GM19372 (cell line): ENCODE measurements at regions not wholly inside any gene's neighbourhood (a gene's known extent, or its start where the extent isn't known, plus 50 kb on each side); places are given as distances from the start of the nearest gene placed in this dataset.
"Not testable (repeated sequence)": the region's sequence is repeated elsewhere in the genome, so short reads cannot be mapped to it uniquely, and the experiment has no call there.

Experiments used
- ATAC-seq: cut with Tn5 transposase; IDR thresholded peaks from one replicate; pipeline ENCODE4 v1.9.1; 2021; ENCODE audit warnings: mild to moderate bottlenecking, low read depth, moderate library complexity; ENCODE audit not compliant: unreplicated experiment

- ATAC-seq = no peak
Observed at GRCh38 chr3:35849496-35849895, 210.2 kb downstream of the ARPP21 start.

GRCh38 chr3:35849963-35850362 lies 210.6 kb downstream of the ARPP21 start:
- no peak for ATAC-seq

GRCh38 chr3:35857004-35857403 lies 217.7 kb downstream of the ARPP21 start:
- ATAC-seq = peak; percentile 74

GRCh38 chr3:35862057-35862456 lies 222.7 kb downstream of the ARPP21 start:
- ATAC-seq = no peak

- no peak for ATAC-seq
Observed at GRCh38 chr3:35864871-35865270, 225.5 kb downstream of the ARPP21 start.

DNA sequence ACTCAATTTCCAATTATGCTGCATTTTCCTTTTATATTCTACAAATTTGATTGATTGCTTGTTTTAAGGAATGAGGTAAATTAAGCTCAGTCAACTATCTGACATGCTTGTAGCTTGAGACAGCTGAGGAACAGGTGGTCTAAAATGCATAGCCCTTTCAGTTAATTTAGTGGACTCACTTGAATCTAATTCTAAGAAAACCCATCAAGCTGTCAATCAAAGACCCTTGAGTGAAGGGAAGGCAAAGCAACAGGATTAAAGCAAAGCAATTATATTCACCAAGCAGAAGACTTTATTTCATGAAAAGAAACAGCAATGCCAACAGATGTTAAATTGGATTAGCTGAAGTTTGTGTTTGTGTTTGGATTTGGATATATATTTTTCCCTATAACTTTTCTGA lies 228.5 kb downstream of the ARPP21 start:
- no peak for ATAC-seq

GRCh38 chr3:35871009-35871408 lies 231.7 kb downstream of the ARPP21 start:
- ATAC-seq = no peak

DNA sequence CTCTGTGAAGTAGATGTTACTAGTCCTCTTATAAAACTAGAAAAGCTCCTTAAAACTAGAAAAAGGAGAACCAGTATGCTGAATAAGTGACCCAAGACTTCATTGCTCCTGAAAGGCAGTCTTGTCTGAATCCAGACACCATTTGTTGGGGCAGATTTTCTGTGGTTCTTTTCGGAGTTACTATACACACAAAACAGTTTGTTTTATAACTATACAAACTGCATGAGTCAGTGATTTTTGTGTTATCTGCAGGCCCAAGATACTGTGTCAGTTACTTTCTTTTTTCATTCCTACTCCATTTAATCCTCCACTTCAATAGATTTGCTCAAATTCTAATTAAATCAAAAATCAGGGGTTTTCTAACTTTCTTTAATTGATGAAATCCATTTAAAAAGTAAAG lies 244.6 kb downstream of the ARPP21 start:
- no peak for ATAC-seq

DNA sequence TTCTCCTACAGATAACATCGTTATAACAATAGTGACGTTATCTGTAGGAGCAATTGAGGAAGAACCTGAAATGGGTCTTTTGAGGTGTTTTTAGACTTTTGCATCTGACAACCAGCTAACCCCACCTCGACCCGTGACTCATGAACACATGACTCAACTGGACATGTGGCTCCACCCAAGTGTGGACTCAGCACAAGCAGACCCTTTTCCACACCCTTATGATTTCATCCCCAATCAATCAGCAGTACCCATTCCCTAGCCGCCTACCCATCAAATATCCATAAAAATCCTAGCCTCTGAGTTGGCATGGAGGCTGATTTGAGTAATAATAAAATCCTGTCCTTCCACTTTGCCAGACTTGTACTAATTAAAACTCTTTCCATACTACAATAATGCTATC lies 255.4 kb downstream of the ARPP21 start:
- no peak for ATAC-seq

DNA sequence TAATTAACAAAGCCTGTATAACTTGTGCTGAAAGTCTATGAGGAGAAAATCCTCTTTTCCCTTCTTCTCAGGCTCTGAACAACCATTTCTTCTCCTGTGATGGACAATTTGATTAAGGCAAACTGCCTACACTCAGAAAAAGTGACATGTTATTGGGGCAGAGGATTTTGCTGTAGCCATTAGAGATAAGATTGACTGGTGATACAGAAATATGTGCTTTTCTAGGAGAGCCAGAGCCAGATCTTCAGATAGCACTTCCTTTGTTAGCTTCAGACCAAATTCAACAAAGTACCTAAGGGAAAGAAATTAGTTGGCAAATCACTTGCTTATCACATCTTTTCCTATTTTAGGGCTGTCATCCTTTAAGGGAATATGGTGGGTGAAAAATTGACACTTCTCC lies 259.9 kb downstream of the ARPP21 start:
- no peak for ATAC-seq

DNA sequence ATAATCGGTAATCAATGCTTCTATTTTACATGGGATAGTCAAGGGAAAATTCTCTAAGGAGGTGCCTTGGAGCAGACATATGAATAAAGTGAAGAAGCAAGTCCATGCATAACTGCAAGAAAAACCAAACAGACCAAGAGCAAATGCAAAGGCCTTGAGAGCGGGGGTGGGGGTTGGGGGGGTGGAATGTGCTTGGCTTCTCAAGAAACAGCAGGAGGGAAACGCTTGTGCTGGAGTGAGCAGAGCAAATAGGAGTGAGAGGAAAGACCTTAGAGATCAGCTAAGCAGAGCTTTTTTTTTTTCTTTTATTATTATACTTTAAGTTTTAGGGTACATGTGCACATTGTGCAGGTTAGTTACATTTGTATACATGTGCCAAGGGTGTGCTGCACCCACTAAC lies 260.8 kb downstream of the ARPP21 start:
- ATAC-seq = no peak

DNA sequence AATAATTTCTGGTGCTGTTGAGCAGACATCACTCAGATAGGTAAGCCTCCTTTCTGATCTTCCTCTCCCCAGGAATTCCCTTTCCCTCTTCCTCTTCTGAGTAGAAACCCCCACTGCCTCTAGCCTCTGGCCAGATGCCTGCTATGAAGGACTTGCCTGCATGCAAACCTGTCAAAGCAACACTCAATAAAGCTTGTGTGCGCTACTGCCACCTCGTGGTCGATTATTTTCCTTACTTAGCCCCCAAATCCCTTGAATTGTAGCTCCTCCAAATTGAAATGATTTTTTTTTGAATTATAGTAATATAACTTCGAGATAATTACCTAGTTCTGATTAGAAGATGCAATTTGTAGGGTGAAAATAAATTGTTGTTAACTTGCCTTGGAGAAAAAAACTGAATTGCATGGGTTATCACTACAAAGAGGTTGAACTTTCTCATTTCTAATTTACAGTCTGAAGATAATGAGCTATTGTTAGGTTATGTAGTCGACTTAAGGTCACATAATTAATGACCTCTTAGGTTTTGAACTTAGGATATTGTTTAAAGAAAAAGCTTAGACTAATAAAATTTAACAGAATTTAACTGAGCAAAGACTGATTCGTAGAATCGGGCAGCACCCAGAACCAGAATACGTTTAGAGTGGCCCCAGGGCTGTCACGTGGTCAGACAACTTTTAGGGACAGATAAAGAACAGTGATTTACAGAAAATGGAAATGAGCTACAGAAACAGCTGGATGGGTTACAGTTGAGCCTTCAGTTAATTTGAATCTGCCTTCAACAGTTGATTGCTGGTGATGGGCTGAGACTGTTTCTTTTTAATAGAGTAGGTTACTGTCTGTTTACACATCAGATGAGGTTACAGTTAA lies 269.3 kb downstream of the ARPP21 start:
- peak; percentile 80 for ATAC-seq

GRCh38 chr3:35919160-35919559 lies 279.8 kb downstream of the ARPP21 start:
- no peak for ATAC-seq

GRCh38 chr3:35921718-35922117 lies 282.4 kb downstream of the ARPP21 start:
- ATAC-seq = no peak

GRCh38 chr3:35924070-35924469 lies 284.7 kb downstream of the ARPP21 start:
- not testable (repeated sequence) for ATAC-seq

DNA sequence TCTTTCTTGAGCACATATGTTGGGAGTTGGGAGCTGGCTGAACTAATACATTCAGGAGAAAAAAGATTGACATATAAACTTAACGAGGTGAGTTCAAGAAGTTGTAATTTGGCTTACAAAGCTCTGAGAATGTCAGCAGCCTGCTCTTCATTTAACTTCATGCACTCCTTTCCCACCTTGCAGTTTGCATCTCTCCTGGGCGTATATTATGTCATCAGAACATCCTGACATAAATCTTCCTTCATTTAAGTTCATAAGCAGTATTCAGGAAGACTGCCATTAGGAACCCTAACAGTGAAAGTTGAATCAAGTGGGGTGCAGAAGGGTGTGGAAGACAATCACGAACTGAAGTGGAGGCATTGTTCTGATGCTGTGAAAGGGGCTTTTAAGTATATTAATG lies 288.1 kb downstream of the ARPP21 start:
- ATAC-seq = no peak

DNA sequence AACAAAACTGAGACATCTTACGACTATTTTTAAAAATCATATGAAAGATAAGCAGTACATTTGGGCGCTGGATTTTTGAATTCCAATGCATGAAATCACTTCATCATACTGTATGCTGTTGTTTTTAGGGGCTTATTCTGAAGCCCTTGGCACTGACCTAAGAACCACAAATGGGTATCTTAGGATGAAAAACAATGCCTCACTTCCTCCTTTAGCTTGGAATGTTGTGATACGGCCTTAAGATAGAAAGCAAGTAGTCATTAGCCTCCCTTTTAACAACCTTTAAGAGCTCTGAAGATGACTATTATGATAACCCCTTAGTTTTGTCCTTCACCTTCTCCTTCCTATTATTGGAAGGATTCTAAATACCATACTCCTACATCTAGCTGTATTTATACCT lies 289.8 kb downstream of the ARPP21 start:
- no peak for ATAC-seq

GRCh38 chr3:35931867-35932266 lies 292.5 kb downstream of the ARPP21 start:
- no peak for ATAC-seq

GRCh38 chr3:35932995-35933394 lies 293.7 kb downstream of the ARPP21 start:
- ATAC-seq = no peak

GRCh38 chr3:35936571-35936970 lies 297.2 kb downstream of the ARPP21 start:
- ATAC-seq = no peak

GRCh38 chr3:35944926-35945710 lies 305.8 kb downstream of the ARPP21 start:
- ATAC-seq = no peak
